ENCODE measurements at regions not wholly inside any gene's neighbourhood (a gene's known extent, or its start where the extent isn't known, plus 50 kb on each side); places are given as distances from the start of the nearest gene placed in this dataset.

- no peak for DNase-seq
Observed at GRCh38 chr7:130950054-130950453, 216.0 kb upstream of the KLF14 start.

GRCh38 chr7:130950741-130951140 is 216.7 kb upstream of the KLF14 start:
- peak; percentile 35 for DNase-seq

- peak; percentile 35 for DNase-seq
Observed at GRCh38 chr7:130951303-130951975, 217.4 kb upstream of the KLF14 start.

GRCh38 chr7:130951976-130952876 is 218.2 kb upstream of the KLF14 start:
- DNase-seq: peak; percentile 35

- DNase-seq: no peak
Observed at GRCh38 chr7:130953196-130953595, 219.2 kb upstream of the KLF14 start.

GRCh38 chr7:130954918-130955564 is 221.0 kb upstream of the KLF14 start:
- no peak for DNase-seq

GRCh38 chr7:130955565-130955919 is 221.5 kb upstream of the KLF14 start:
- no peak for DNase-seq

- no peak for DNase-seq
Observed at GRCh38 chr7:130956417-130957136, 222.6 kb upstream of the KLF14 start.

- DNase-seq: peak; percentile 40
Observed at GRCh38 chr7:130957137-130957513, 223.1 kb upstream of the KLF14 start.

- peak; percentile 35 for DNase-seq
Observed at GRCh38 chr7:130957722-130958435, 223.9 kb upstream of the KLF14 start.

- DNase-seq: no peak
Observed at GRCh38 chr7:130958846-130959245, 224.8 kb upstream of the KLF14 start.

- DNase-seq: peak; percentile 67
Observed at GRCh38 chr7:130959743-130960207, 225.8 kb upstream of the KLF14 start.

- peak; percentile 58 for DNase-seq
Observed at GRCh38 chr7:130960208-130960988, 226.4 kb upstream of the KLF14 start.

GRCh38 chr7:130961128-130961601 is 227.2 kb upstream of the KLF14 start:
- peak; percentile 80 for DNase-seq

GRCh38 chr7:130962109-130962508 is 228.1 kb upstream of the KLF14 start:
- DNase-seq: no peak

- no peak for DNase-seq
Observed at GRCh38 chr7:130963339-130963738, 229.3 kb upstream of the KLF14 start.

- no peak for DNase-seq
Observed at GRCh38 chr7:130965515-130965914, 231.5 kb upstream of the KLF14 start.

GRCh38 chr7:130966246-130967009 is 232.4 kb upstream of the KLF14 start:
- peak; percentile 28 for DNase-seq

- peak; percentile 53 for DNase-seq
Observed at GRCh38 chr7:130970196-130970595, 236.2 kb upstream of the KLF14 start.

- DNase-seq: peak; percentile 55
Observed at GRCh38 chr7:130970696-130971095, 236.7 kb upstream of the KLF14 start.

Measured in stimulated activated CD4-positive, alpha-beta T cell treated with anti-CD3 and anti-CD28 coated beads, Interleukin-15, amount 100 ng/mL, for 24 hours (primary cell).